A549 (cell line): ENCODE measurements at regions not wholly inside any gene's neighbourhood (a gene's known extent, or its start where the extent isn't known, plus 50 kb on each side); places are given as distances from the start of the nearest gene placed in this dataset.

ENCODE experiments used
- ATAC-seq, 2 experiments: fragments of 200-7000 bp in 1 of 2; fragments of >200 bp in 1 of 2; cut with Nextera tagmentation in 1 of 2; cut with Tn5 transposase in 1 of 2; 3 replicates each; pipeline versions ENCODE4 v1.8.0 to v1.9.1; 2018 to 2020; ENCODE audit warnings: mild to moderate bottlenecking in 1 of 2, moderate library complexity in 1 of 2
- CTCF ChIA-PET: fragments of 300-600 bp; sonication (Branson Sonifier 250); formaldehyde crosslinking; extraction: SDS; loops from one replicate; lab custom pipeline; 2021; ENCODE audit warnings: antibody characterized with exemption, inconsistent platforms; lab: Yijun Ruan, JAX
- POLR2A ChIA-PET: fragments of 350-600 bp; formaldehyde crosslinking; extraction: SDS; loops from one replicate; lab custom pipeline; 2021; ENCODE audit warnings: antibody characterized with exemption, inconsistent platforms; lab: Yijun Ruan, JAX
- DNase-seq, 2 experiments: peaks; one replicate each; pipeline versions ENCODE4 v3.0.0 to v3.0.0-alpha.2; 2011 to 2016; ENCODE audit warnings: low read depth in 1 of 2, low spot score in 1 of 2
- FAIRE-seq: peaks from 2 replicates; lab custom pipeline; 2011; peaks lifted over from hg19 to GRCh38; lab: Jason Lieb, UNC
- H3K27ac ChIP-seq, 2 experiments: fragments of >200 bp; sonication (Bioruptor Twin); formaldehyde crosslinking; 3 replicates each; pipeline ENCODE4 v1.5.1; 2016 to 2017
- H3K4me1 ChIP-seq: fragments of >200 bp; sonication (Bioruptor Twin); formaldehyde crosslinking; 3 replicates; pipeline ENCODE4 v1.6.1; 2016
- H3K4me2 ChIP-seq: fragments of >200 bp; sonication (Bioruptor Twin); formaldehyde crosslinking; 3 replicates; pipeline ENCODE4 v1.6.1; 2016
- H3K4me3 ChIP-seq: fragments of >200 bp; sonication (Bioruptor Twin); formaldehyde crosslinking; 3 replicates; pipeline ENCODE4 v1.5.1; 2016
- H3K9me3 ChIP-seq: fragments of >200 bp; sonication (Bioruptor Twin); formaldehyde crosslinking; 3 replicates; pipeline ENCODE4 v1.6.1; 2016
- CHD2 ChIP-seq: fragments of 150-350 bp; IDR thresholded peaks from 2 replicates; pipeline ENCODE4 v1.6.1; 2014; ENCODE audit warnings: low read length; ENCODE audit not compliant: partially characterized antibody
- CHD4 ChIP-seq: fragments of 200-600 bp; sonication (generic); IDR thresholded peaks from 2 replicates; pipeline ENCODE4 v1.6.1; 2016; ENCODE audit warnings: antibody characterized with exemption, mild to moderate bottlenecking, borderline replicate concordance
- EHF ChIP-seq: fragments of 250-450 bp; sonication (Bioruptor Pico); IDR thresholded peaks from 2 replicates; pipeline ENCODE4 v1.5.0; 2020; ENCODE audit warnings: mild to moderate bottlenecking
- ELK1 ChIP-seq: fragments of 150-350 bp; IDR thresholded peaks from 2 replicates; pipeline ENCODE4 v1.6.1; 2014; ENCODE audit warnings: low read depth, mild to moderate bottlenecking, low read length
- FOSB ChIP-seq: fragments of 250-450 bp; sonication (Bioruptor Pico); IDR thresholded peaks from 2 replicates; pipeline ENCODE4 v1.5.0; 2020; ENCODE audit warnings: mild to moderate bottlenecking, moderate library complexity
- FOSL2 ChIP-seq, 2 experiments: fragments of 450-650 bp in 1 of 2; fragments of >200 bp in 1 of 2; sonication (Bioruptor Twin) in 1 of 2; formaldehyde crosslinking; IDR thresholded peaks; 2 replicates each; pipeline versions ENCODE4 v1.5.0 to v1.6.1; 2016 to 2020; ENCODE audit warnings: mild to moderate bottlenecking in 1 of 2, moderate library complexity in 1 of 2
- HDAC2 ChIP-seq: fragments of 200-600 bp; sonication (generic); IDR thresholded peaks from 2 replicates; pipeline ENCODE4 v1.6.1; 2016
- HMGXB4 ChIP-seq: fragments of 250-450 bp; sonication (Bioruptor Pico); IDR thresholded peaks from 2 replicates; pipeline ENCODE4 v1.5.0; 2021; ENCODE audit warnings: mild to moderate bottlenecking, moderate library complexity, borderline replicate concordance
- HOXB13 ChIP-seq: fragments of 250-450 bp; sonication (Bioruptor Pico); IDR thresholded peaks from 2 replicates; pipeline ENCODE4 v1.5.0; 2020; ENCODE audit warnings: low read depth, mild to moderate bottlenecking, moderate library complexity
- KDM1A ChIP-seq: fragments of 200-600 bp; sonication (generic); IDR thresholded peaks from 2 replicates; pipeline ENCODE4 v1.6.1; 2016; ENCODE audit warnings: low read depth, mild to moderate bottlenecking
- KDM5A ChIP-seq: fragments of 200-600 bp; sonication (generic); IDR thresholded peaks from 2 replicates; pipeline ENCODE4 v1.6.1; 2016; ENCODE audit warnings: antibody characterized with exemption, mild to moderate bottlenecking
- MYC ChIP-seq: IDR thresholded peaks from 2 replicates; pipeline ENCODE4 v1.6.1; 2012; ENCODE audit warnings: mild to moderate bottlenecking, inconsistent platforms, low read length, improper control_type of control experiment, borderline replicate concordance
- NFE2L2 ChIP-seq: fragments of 150-350 bp; conservative IDR thresholded peaks from 2 replicates; pipeline ENCODE4 v1.6.1; 2014; ENCODE audit warnings: low read length
- NR3C1 ChIP-seq: fragments of >200 bp; sonication (Bioruptor Twin); formaldehyde crosslinking; IDR thresholded peaks from 3 replicates; pipeline ENCODE4 v1.6.1; 2017
- PBX3 ChIP-seq: IDR thresholded peaks from 2 replicates; pipeline ENCODE4 v1.6.1; 2012
- POLR2A ChIP-seq: IDR thresholded peaks from 2 replicates; pipeline ENCODE4 v1.6.1; 2012; ENCODE audit warnings: mild to moderate bottlenecking, low read length
- RAD21 ChIP-seq, 2 experiments: fragments of >200 bp in 1 of 2; sonication (Bioruptor Twin) in 1 of 2; formaldehyde crosslinking in 1 of 2; IDR thresholded peaks in 1 of 2; conservative IDR thresholded peaks in 1 of 2; 2 replicates in 1 of 2; 3 replicates in 1 of 2; pipeline ENCODE4 v1.6.1; 2012 to 2018; ENCODE audit warnings: inconsistent platforms in 1 of 2
- SMC3 ChIP-seq: fragments of >200 bp; sonication (Bioruptor Twin); formaldehyde crosslinking; IDR thresholded peaks from 3 replicates; pipeline ENCODE4 v1.6.1; 2018; ENCODE audit warnings: inconsistent platforms
- ZFP36 ChIP-seq: fragments of 450-650 bp; IDR thresholded peaks from 2 replicates; pipeline ENCODE4 v1.6.1; 2014; ENCODE audit warnings: borderline replicate concordance; ENCODE audit not compliant: partially characterized antibody
- WGBS: methylation state at CpG from one replicate; pipeline ENCODE4 v1.1.6; 2017; ENCODE audit errors: missing lambda C conversion rate; 5-methylcytosine and 5-hydroxymethylcytosine counted together
- TF ChIP-seq, protein P1 (sequence below): fragments of >200 bp; sonication (Bioruptor Twin); formaldehyde crosslinking; IDR thresholded peaks from 3 replicates; pipeline ENCODE4 v1.5.1; 2016

DNA sequence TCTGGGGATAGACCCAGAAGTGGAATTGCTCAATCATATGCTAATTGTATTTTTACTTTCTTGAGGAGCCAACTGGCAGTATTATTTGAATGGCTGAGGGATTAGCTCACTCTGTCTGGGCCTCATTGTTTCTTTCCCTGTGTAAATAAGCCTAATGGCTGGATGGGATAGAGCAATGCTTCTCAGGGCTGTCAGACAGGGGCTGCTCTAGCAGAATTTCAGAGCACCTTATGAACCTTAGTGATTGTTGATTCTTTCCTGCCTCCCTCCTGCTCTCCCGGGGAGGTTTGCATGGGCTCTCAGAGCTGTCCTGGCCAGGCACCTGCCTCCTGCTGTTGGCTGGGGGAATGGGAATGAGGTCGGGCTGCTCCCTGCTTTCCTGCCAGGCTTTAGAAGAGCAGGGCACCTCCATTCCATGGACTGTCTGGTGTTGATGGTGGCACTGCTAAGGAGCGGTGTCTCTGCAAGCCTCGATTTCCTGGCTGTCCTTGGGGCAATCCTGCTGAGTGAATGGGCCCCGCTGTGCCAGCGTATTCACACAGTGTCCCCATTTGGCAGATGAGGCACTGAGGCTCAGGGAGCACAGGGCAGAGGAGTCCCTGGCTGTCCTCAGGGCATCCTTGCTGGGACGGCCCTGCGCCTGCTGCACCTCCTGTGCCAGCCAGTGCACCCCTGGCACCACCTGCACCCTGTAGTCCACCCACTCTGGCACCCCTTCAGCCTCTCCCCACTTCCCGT is 468.2 kb upstream of the HS6ST1 start:
- WGBS = 1% methylated on average over 8 of the region's 9 CpGs
- H3K4me2 ChIP-seq = no peak overlapping the region
- H3K4me1 ChIP-seq = no peaks in the 10 kb centered on the region
- DNase-seq (no peak), FAIRE-seq (no peak), ATAC-seq (no peak)
- H3K27ac ChIP-seq = no peak overlapping the region
- ChIA-PET POLR2A (no interaction called here), CTCF (no interaction called here)
- H3K9me3 ChIP-seq = no peaks in the 10 kb centered on the region
- H3K4me3 ChIP-seq = no peak overlapping the region
- TF ChIP-seq HMGXB4 (no peak), POLR2A (no peak), RAD21 (conservative IDR thresholded peaks at IDR 0.05 in 1 of 2, IDR thresholded peaks at IDR 0.05 in 1 of 2) (no peak), MYC (no peak)
- TF ChIP-seq, protein P1, sequence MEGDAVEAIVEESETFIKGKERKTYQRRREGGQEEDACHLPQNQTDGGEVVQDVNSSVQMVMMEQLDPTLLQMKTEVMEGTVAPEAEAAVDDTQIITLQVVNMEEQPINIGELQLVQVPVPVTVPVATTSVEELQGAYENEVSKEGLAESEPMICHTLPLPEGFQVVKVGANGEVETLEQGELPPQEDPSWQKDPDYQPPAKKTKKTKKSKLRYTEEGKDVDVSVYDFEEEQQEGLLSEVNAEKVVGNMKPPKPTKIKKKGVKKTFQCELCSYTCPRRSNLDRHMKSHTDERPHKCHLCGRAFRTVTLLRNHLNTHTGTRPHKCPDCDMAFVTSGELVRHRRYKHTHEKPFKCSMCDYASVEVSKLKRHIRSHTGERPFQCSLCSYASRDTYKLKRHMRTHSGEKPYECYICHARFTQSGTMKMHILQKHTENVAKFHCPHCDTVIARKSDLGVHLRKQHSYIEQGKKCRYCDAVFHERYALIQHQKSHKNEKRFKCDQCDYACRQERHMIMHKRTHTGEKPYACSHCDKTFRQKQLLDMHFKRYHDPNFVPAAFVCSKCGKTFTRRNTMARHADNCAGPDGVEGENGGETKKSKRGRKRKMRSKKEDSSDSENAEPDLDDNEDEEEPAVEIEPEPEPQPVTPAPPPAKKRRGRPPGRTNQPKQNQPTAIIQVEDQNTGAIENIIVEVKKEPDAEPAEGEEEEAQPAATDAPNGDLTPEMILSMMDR = no peak

DNA sequence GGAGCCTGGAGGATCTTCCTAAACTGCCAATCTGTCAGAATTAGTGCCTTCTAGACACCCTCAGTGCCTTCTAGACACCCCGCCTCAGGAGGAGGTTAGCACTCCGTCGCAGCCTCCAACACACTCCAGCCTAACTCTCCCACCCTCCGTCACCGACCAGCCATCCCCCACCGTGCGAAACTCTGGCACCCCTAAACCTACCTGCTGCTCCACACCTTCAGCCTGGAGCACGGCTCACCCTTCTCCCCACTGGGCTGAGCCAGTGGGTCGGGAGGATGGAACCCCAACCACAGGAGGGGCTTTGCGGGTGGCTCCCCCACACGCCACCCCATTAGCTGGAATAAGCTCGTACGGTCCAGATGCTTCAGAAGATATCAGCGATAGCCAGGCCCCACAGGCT is 468.9 kb upstream of the HS6ST1 start:
- Histone ChIP-seq H3K4me1 (no peaks in the 10 kb centered on the region), H3K9me3 (no peaks in the 10 kb centered on the region), H3K4me2 (no peak overlapping the region), H3K4me3 (no peak overlapping the region), H3K27ac (no peak overlapping the region)
- ATAC-seq = no peak
- DNase-seq = no peak
- CTCF ChIA-PET = no interaction called here
- WGBS = 57% methylated on average over 7 of the region's 14 CpGs
- POLR2A ChIA-PET = no interaction called here
- FAIRE-seq = no peak
- no peak for TF ChIP-seq MYC
- no peak for TF ChIP-seq ELK1
- TF ChIP-seq ZFP36 = no peak
- no peak for TF ChIP-seq NR3C1
- no peak for TF ChIP-seq SMC3
- TF ChIP-seq NFE2L2 = no peak
- TF ChIP-seq CHD4 = no peak
- no peak for TF ChIP-seq FOSB (CRISPR knock-in tag)
- no peak for TF ChIP-seq HOXB13 (CRISPR knock-in tag)
- no peak for TF ChIP-seq EHF (CRISPR knock-in tag)
- TF ChIP-seq PBX3 = no peak
- TF ChIP-seq KDM1A = no peak
- no peak for TF ChIP-seq KDM5A
- TF ChIP-seq FOSL2 (IDR thresholded peaks at IDR 0.05) = no peak
- TF ChIP-seq FOSL2 (CRISPR knock-in tag; IDR thresholded peaks at IDR 0.05) = no peak
- no peak for TF ChIP-seq POLR2A
- TF ChIP-seq CHD2 = no peak
- TF ChIP-seq HDAC2 = no peak
